H1 (cell line): ENCODE measurements at regions not wholly inside any gene's neighbourhood (a gene's known extent, or its start where the extent isn't known, plus 50 kb on each side); places are given as distances from the start of the nearest gene placed in this dataset.

Experiments used
- CTCF ChIA-PET: fragments of 300-600 bp; sonication (Branson Sonifier 250); formaldehyde crosslinking; loops from one replicate; lab custom pipeline; 2021; ENCODE audit not compliant: partially characterized antibody; lab: Charles Lee
- POLR2A ChIA-PET: fragments of 300-600 bp; sonication (Branson Sonifier 250); formaldehyde crosslinking; loops from one replicate; lab custom pipeline; 2021; ENCODE audit warnings: inconsistent platforms; ENCODE audit not compliant: partially characterized antibody; lab: Charles Lee
- DNase-seq, 2 experiments: peaks; one replicate each; pipeline versions ENCODE4 v3.0.0 to v3.0.0-alpha.2; 2010 to 2022; ENCODE audit warnings: low spot score in 2 of 2, low read depth in 1 of 2, mixed read lengths in 1 of 2
- FAIRE-seq: peaks from 2 replicates; lab custom pipeline; 2011; peaks lifted over from hg19 to GRCh38; lab: Jason Lieb, UNC
- H2AFZ ChIP-seq: 2 replicates; pipeline ENCODE4 v1.8.1; 2012; ENCODE audit warnings: low read length, inconsistent platforms
- H2AK5ac ChIP-seq: 2 replicates; pipeline ENCODE4 v1.6.1; 2013; ENCODE audit warnings: low read depth, low read length
- H2BK120ac ChIP-seq: replicated peaks from 2 replicates; pipeline ENCODE3; 2013; ENCODE audit warnings: low read depth, low read length, inconsistent platforms
- H2BK12ac ChIP-seq: 2 replicates; pipeline ENCODE4 v1.6.1; 2013; ENCODE audit warnings: low read depth, low read length
- H2BK15ac ChIP-seq: 2 replicates; pipeline ENCODE4 v1.6.1; 2013; ENCODE audit warnings: low read length
- H2BK20ac ChIP-seq: 2 replicates; pipeline ENCODE4 v1.6.1; 2013; ENCODE audit warnings: low read length
- H2BK5ac ChIP-seq: 2 replicates; pipeline ENCODE4 v1.6.1; 2013; ENCODE audit warnings: low read depth, low read length
- H3K14ac ChIP-seq: 2 replicates; pipeline ENCODE4 v1.6.1; 2013; ENCODE audit warnings: inconsistent platforms; ENCODE audit not compliant: insufficient read length
- H3K18ac ChIP-seq: 2 replicates; pipeline ENCODE4 v1.6.1; 2013; ENCODE audit warnings: low read length; ENCODE audit errors: extremely low read depth
- H3K23ac ChIP-seq: 2 replicates; pipeline ENCODE4 v1.6.1; 2013; ENCODE audit warnings: inconsistent platforms; ENCODE audit not compliant: insufficient read length
- H3K23me2 ChIP-seq: 2 replicates; pipeline ENCODE4 v1.6.1; 2013; ENCODE audit warnings: low read depth, low read length
- H3K27ac ChIP-seq: 2 replicates; pipeline ENCODE4 v1.6.1; 2011; ENCODE audit warnings: low read depth, low read length, inconsistent platforms
- H3K27me3 ChIP-seq, 4 experiments: replicated peaks in 1 of 4; 1 replicate in 1 of 4; 2 replicates in 3 of 4; pipeline versions ENCODE4 v1.6.1 to v1.8.1; 2011 to 2013; ENCODE audit warnings: low read length in 3 of 4, mild to moderate bottlenecking in 3 of 4, inconsistent platforms in 2 of 4, mixed read lengths in 2 of 4, moderate library complexity in 1 of 4; ENCODE audit not compliant: control insufficient read depth in 3 of 4, insufficient read depth in 3 of 4; ENCODE audit errors: extremely low read depth in 1 of 4
- H3K36me3 ChIP-seq, 4 experiments: 2 replicates each; pipeline versions ENCODE4 v1.6.1 to v1.8.1; 2011 to 2013; ENCODE audit warnings: mild to moderate bottlenecking in 4 of 4, low read length in 3 of 4, moderate library complexity in 2 of 4, control low read depth in 1 of 4, inconsistent platforms in 1 of 4; ENCODE audit not compliant: insufficient read depth in 4 of 4, control insufficient read depth in 2 of 4
- H3K4ac ChIP-seq: replicated peaks from 2 replicates; pipeline ENCODE3; 2013; ENCODE audit warnings: low read length, low read depth, mixed read lengths, inconsistent platforms; ENCODE audit not compliant: insufficient read length
- H3K4me1 ChIP-seq, 4 experiments: replicated peaks in 1 of 4; 1 replicate in 1 of 4; 2 replicates in 3 of 4; pipeline versions ENCODE4 v1.6.1 to v1.8.1; 2011 to 2013; ENCODE audit warnings: low read length in 3 of 4, inconsistent platforms in 2 of 4, mixed read lengths in 1 of 4; ENCODE audit not compliant: insufficient read depth in 4 of 4, control insufficient read depth in 3 of 4
- H3K4me2 ChIP-seq, 2 experiments: 2 replicates each; pipeline versions ENCODE4 v1.6.1 to v1.8.1; 2011 to 2013; ENCODE audit warnings: low read depth in 2 of 2, low read length in 2 of 2, control low read depth in 1 of 2, inconsistent platforms in 1 of 2, mild to moderate bottlenecking in 1 of 2; ENCODE audit not compliant: insufficient read depth in 1 of 2
- H3K4me3 ChIP-seq, 4 experiments: fragments of 200-600, 300-600 bp in 1 of 4; sonication (generic), shearing (Covaris generic), sonication (Bioruptor Twin) in 1 of 4; 2 replicates each; pipeline versions ENCODE4 v1.5.1 to v1.8.1; 2011 to 2016; ENCODE audit warnings: low read length in 4 of 4, low read depth in 3 of 4, control low read depth in 2 of 4, inconsistent platforms in 2 of 4, mild to moderate bottlenecking in 2 of 4, mixed read lengths in 1 of 4, moderate library complexity in 1 of 4; ENCODE audit not compliant: insufficient read depth in 2 of 4; ENCODE audit errors: extremely low read depth in 1 of 4
- H3K56ac ChIP-seq: replicated peaks from 2 replicates; pipeline ENCODE3; 2013; ENCODE audit warnings: low read depth, mild to moderate bottlenecking, mixed read lengths, low read length, inconsistent platforms; ENCODE audit not compliant: insufficient read length
- H3K79me1 ChIP-seq: 2 replicates; pipeline ENCODE4 v1.6.1; 2013; ENCODE audit warnings: low read depth, low read length, control low read depth
- H3K79me2 ChIP-seq, 2 experiments: 2 replicates each; pipeline versions ENCODE4 v1.6.1 to v1.8.1; 2012 to 2013; ENCODE audit warnings: low read length in 2 of 2, mild to moderate bottlenecking in 2 of 2, inconsistent platforms in 1 of 2; ENCODE audit not compliant: insufficient read depth in 2 of 2, control insufficient read depth in 1 of 2
- H3K9ac ChIP-seq, 4 experiments: replicated peaks in 1 of 4; 1 replicate in 1 of 4; 2 replicates in 3 of 4; pipeline versions ENCODE4 v1.6.1 to v1.8.1; 2011 to 2013; ENCODE audit warnings: low read depth in 3 of 4, low read length in 3 of 4, control low read depth in 2 of 4, mild to moderate bottlenecking in 2 of 4, moderate library complexity in 2 of 4, inconsistent platforms in 1 of 4; ENCODE audit errors: extremely low read depth in 1 of 4
- H3K9me3 ChIP-seq, 2 experiments: 2 replicates each; pipeline versions ENCODE4 v1.6.1 to v1.8.1; 2012 to 2013; ENCODE audit warnings: mild to moderate bottlenecking in 2 of 2, moderate library complexity in 2 of 2, control low read depth in 1 of 2, inconsistent platforms in 1 of 2, low read depth in 1 of 2, low read length in 1 of 2, mixed read lengths in 1 of 2; ENCODE audit not compliant: insufficient read depth in 2 of 2
- H4K20me1 ChIP-seq, 2 experiments: replicated peaks in 1 of 2; 2 replicates each; pipeline versions ENCODE3 to v1.8.1; 2011 to 2013; ENCODE audit warnings: inconsistent platforms in 2 of 2, low read length in 2 of 2, mild to moderate bottlenecking in 1 of 2; ENCODE audit not compliant: insufficient read depth in 2 of 2, control insufficient read depth in 1 of 2
- H4K5ac ChIP-seq: 2 replicates; pipeline ENCODE4 v1.6.1; 2013; ENCODE audit warnings: low read length, low read depth, mixed read lengths, inconsistent platforms; ENCODE audit not compliant: insufficient read length
- H4K8ac ChIP-seq: 2 replicates; pipeline ENCODE4 v1.8.0; 2013; ENCODE audit warnings: mild to moderate bottlenecking, moderate library complexity, low read length, inconsistent platforms; ENCODE audit not compliant: insufficient read depth; ENCODE audit errors: extremely low read depth
- H4K91ac ChIP-seq: replicated peaks from 2 replicates; pipeline ENCODE3; 2013; ENCODE audit warnings: low read length, mixed read lengths, inconsistent platforms; ENCODE audit not compliant: insufficient read length
- ASH2L ChIP-seq: fragments of 200-600, 300-600 bp; sonication (generic); IDR thresholded peaks from one replicate; pipeline ENCODE4 v1.7.1; 2017; ENCODE audit warnings: low read length
- ATF3 ChIP-seq: IDR thresholded peaks from 2 replicates; pipeline ENCODE4 v1.6.1; 2011; ENCODE audit warnings: low read depth, mild to moderate bottlenecking, low read length; ENCODE audit not compliant: insufficient read depth
- BACH1 ChIP-seq: IDR thresholded peaks from 2 replicates; pipeline ENCODE4 v1.6.1; 2012; ENCODE audit warnings: low read length, improper control_type of control experiment
- CBX5 ChIP-seq: fragments of 300-800, 300-1000 bp; sonication (generic); IDR thresholded peaks from 2 replicates; pipeline ENCODE4 v1.7.1; 2016; ENCODE audit warnings: antibody characterized with exemption, low read length, low read depth
- CEBPB ChIP-seq: IDR thresholded peaks from 2 replicates; pipeline ENCODE4 v1.6.1; 2012; ENCODE audit warnings: low read depth, low read length
- CHD2 ChIP-seq: IDR thresholded peaks from 2 replicates; pipeline ENCODE4 v1.6.1; 2012; ENCODE audit warnings: low read length, improper control_type of control experiment
- GABPA ChIP-seq: IDR thresholded peaks from 2 replicates; pipeline ENCODE4 v1.6.1; 2011; ENCODE audit warnings: mild to moderate bottlenecking, low read length, moderate library complexity, borderline replicate concordance; ENCODE audit not compliant: insufficient read depth
- GTF2F1 ChIP-seq: IDR thresholded peaks from 2 replicates; pipeline ENCODE4 v1.6.1; 2012; ENCODE audit warnings: low read depth, low read length, improper control_type of control experiment, borderline replicate concordance
- KDM1A ChIP-seq: fragments of 200-600, 300-600 bp; sonication (generic); IDR thresholded peaks from 2 replicates; pipeline ENCODE4 v1.7.1; 2016; ENCODE audit warnings: mild to moderate bottlenecking, low read length, borderline replicate concordance
- MAX ChIP-seq: IDR thresholded peaks from 2 replicates; pipeline ENCODE4 v1.6.1; 2012; ENCODE audit warnings: inconsistent platforms
- NRF1 ChIP-seq: IDR thresholded peaks from 2 replicates; pipeline ENCODE4 v1.6.1; 2011; ENCODE audit warnings: mild to moderate bottlenecking, low read depth, low read length, improper control_type of control experiment
- POLR2A ChIP-seq, 2 experiments: IDR thresholded peaks; 1 replicate in 1 of 2; 2 replicates in 1 of 2; pipeline ENCODE4 v1.6.1; 2011; ENCODE audit warnings: low read depth in 2 of 2, low read length in 2 of 2, mild to moderate bottlenecking in 2 of 2; ENCODE audit errors: control extremely low read depth in 1 of 2
- RXRA ChIP-seq: IDR thresholded peaks from 2 replicates; pipeline ENCODE4 v1.6.1; 2011; ENCODE audit warnings: low read depth, mild to moderate bottlenecking, low read length, moderate library complexity; ENCODE audit not compliant: insufficient read depth
- SAP30 ChIP-seq: fragments of 300-600 bp; sonication (generic); IDR thresholded peaks from 2 replicates; pipeline ENCODE4 v1.7.1; 2012; ENCODE audit warnings: low read length, moderate library complexity, mild to moderate bottlenecking, inconsistent platforms; ENCODE audit not compliant: insufficient read depth, insufficient replicate concordance
- SRF ChIP-seq: IDR thresholded peaks from 2 replicates; pipeline ENCODE4 v1.6.1; 2011; ENCODE audit warnings: mild to moderate bottlenecking, low read depth, low read length, moderate library complexity
- TAF7 ChIP-seq: optimal IDR thresholded peaks from 2 replicates; pipeline ENCODE3; 2011; ENCODE audit warnings: low read depth, mild to moderate bottlenecking, inconsistent platforms, low read length, moderate library complexity, borderline replicate concordance
- WGBS, 2 experiments: shearing (Covaris generic) in 1 of 2; methylation state at CpG; one replicate each; pipeline versions ENCODE4 v1.1.6 to v1.1.7; 2013 to 2015; ENCODE audit warnings: low lambda C conversion rate in 2 of 2, mixed read lengths in 2 of 2, inconsistent platforms in 1 of 2, low coverage in 1 of 2, missing lambda C conversion rate in 1 of 2; ENCODE audit not compliant: insufficient replicate concordance in 2 of 2, insufficient coverage in 1 of 2, insufficient read length in 1 of 2; ENCODE audit errors: extremely low coverage in 1 of 2, missing lambda C conversion rate in 1 of 2; 5-methylcytosine and 5-hydroxymethylcytosine counted together

GRCh38 chr3:70400194-70400593, 87.8 kb upstream of the MDFIC2 start:
- no peak overlapping the region for H4K5ac ChIP-seq
- H3K9ac ChIP-seq: no peak overlapping the region
- H3K14ac ChIP-seq: no peak overlapping the region
- no peak overlapping the region for H3K18ac ChIP-seq
- no peaks in the 10 kb centered on the region for H4K20me1 ChIP-seq
- no peak overlapping the region for H4K91ac ChIP-seq
- no peaks in the 10 kb centered on the region for H3K79me2 ChIP-seq
- no peak overlapping the region for H2AFZ ChIP-seq
- no peaks in the 10 kb centered on the region for H3K79me1 ChIP-seq
- H3K56ac ChIP-seq: no peak overlapping the region
- no peak overlapping the region for H3K27ac ChIP-seq
- H3K9me3 ChIP-seq: no peaks in the 10 kb centered on the region
- H2BK5ac ChIP-seq: no peak overlapping the region
- H2BK120ac ChIP-seq: no peak overlapping the region
- CTCF ChIA-PET: no interaction called here
- no peak overlapping the region for H4K8ac ChIP-seq
- 92% methylated on average over 3 of the region's 3 CpGs; no CpG with 5 or more reads in 1 of the 2 experiments for WGBS, 2 experiments
- H3K4me1 ChIP-seq: no peaks in the 10 kb centered on the region
- no peak for FAIRE-seq
- no peaks in the 10 kb centered on the region for H3K36me3 ChIP-seq
- no peaks in the 10 kb centered on the region for H3K27me3 ChIP-seq
- no peak overlapping the region for H2BK15ac ChIP-seq
- H3K23ac ChIP-seq: no peak overlapping the region
- no peak overlapping the region for H3K4me2 ChIP-seq
- no peak overlapping the region for H2AK5ac ChIP-seq
- no peaks in the 10 kb centered on the region for H3K23me2 ChIP-seq
- no peak overlapping the region for H3K4me3 ChIP-seq
- no peak overlapping the region for H3K4ac ChIP-seq
- no peak overlapping the region for H2BK20ac ChIP-seq
- POLR2A ChIA-PET: no interaction called here
- no peak for DNase-seq
- H2BK12ac ChIP-seq: no peak overlapping the region
- no peak for TF ChIP-seq SAP30
- TF ChIP-seq CBX5: no peak
- TF ChIP-seq TAF7: no peak
- no peak for TF ChIP-seq SRF
- no peak for TF ChIP-seq GABPA
- no peak for TF ChIP-seq KDM1A
- TF ChIP-seq CEBPB: no peak
- no peak for TF ChIP-seq GTF2F1
- TF ChIP-seq BACH1: no peak
- TF ChIP-seq ATF3: no peak
- TF ChIP-seq POLR2A (IDR thresholded peaks at IDR 0.05; ENCODE audit: control extremely low read depth in 1 of 2, low read depth in 2 of 2, low read length in 2 of 2): no peak
- no peak for TF ChIP-seq NRF1
- no peak for TF ChIP-seq ASH2L
- TF ChIP-seq MAX: no peak
- TF ChIP-seq RXRA: no peak
- no peak for TF ChIP-seq CHD2
